H9 (cell line): ENCODE measurements at regions not wholly inside any gene's neighbourhood (a gene's known extent, or its start where the extent isn't known, plus 50 kb on each side); places are given as distances from the start of the nearest gene placed in this dataset.

ENCODE experiments used
- DNase-seq: peaks from one replicate; pipeline ENCODE4 v3.0.0-alpha.2; 2017
- H2AFZ ChIP-seq: one replicate; pipeline ENCODE4 v1.6.1; 2013; ENCODE audit warnings: mild to moderate bottlenecking, low read length, control low read depth, moderate library complexity
- H2AK5ac ChIP-seq: 2 replicates; pipeline ENCODE4 v1.6.1; 2013; ENCODE audit warnings: low read length, control low read depth, mixed read lengths; ENCODE audit not compliant: insufficient read length
- H2BK120ac ChIP-seq: one replicate; pipeline ENCODE4 v1.6.1; 2013; ENCODE audit warnings: low read depth, mild to moderate bottlenecking, low read length, control low read depth, inconsistent platforms; ENCODE audit not compliant: poor library complexity, severe bottlenecking
- H2BK12ac ChIP-seq: 2 replicates; pipeline ENCODE4 v1.6.1; 2013; ENCODE audit warnings: low read length, control low read depth, mixed read lengths, low read depth; ENCODE audit not compliant: insufficient read length
- H2BK15ac ChIP-seq: 2 replicates; pipeline ENCODE4 v1.6.1; 2013; ENCODE audit warnings: low read depth, low read length, control low read depth
- H2BK20ac ChIP-seq: one replicate; pipeline ENCODE4 v1.6.1; 2013; ENCODE audit warnings: low read depth, mild to moderate bottlenecking, low read length, control low read depth, inconsistent platforms; ENCODE audit not compliant: poor library complexity, severe bottlenecking
- H2BK5ac ChIP-seq: 2 replicates; pipeline ENCODE4 v1.6.1; 2013; ENCODE audit warnings: low read length, control low read depth, mixed read lengths; ENCODE audit not compliant: insufficient read length
- H3K14ac ChIP-seq: 2 replicates; pipeline ENCODE4 v1.6.1; 2013; ENCODE audit warnings: low read length, control low read depth; ENCODE audit not compliant: insufficient read depth
- H3K18ac ChIP-seq: 2 replicates; pipeline ENCODE4 v1.6.1; 2013; ENCODE audit warnings: low read depth, mild to moderate bottlenecking, mixed read lengths, low read length, control low read depth; ENCODE audit not compliant: insufficient read length
- H3K23ac ChIP-seq: 2 replicates; pipeline ENCODE4 v1.6.1; 2013; ENCODE audit warnings: low read length, control low read depth, mixed read lengths, low read depth; ENCODE audit not compliant: insufficient read length
- H3K23me2 ChIP-seq: 2 replicates; pipeline ENCODE4 v1.6.1; 2013; ENCODE audit warnings: low read depth, mild to moderate bottlenecking, mixed read lengths, low read length, control low read depth; ENCODE audit not compliant: insufficient read length, poor library complexity, severe bottlenecking
- H3K27ac ChIP-seq: 2 replicates; pipeline ENCODE4 v1.5.1; 2013; ENCODE audit warnings: low read length, control low read depth, mixed read lengths, low read depth; ENCODE audit not compliant: insufficient read length
- H3K27me3 ChIP-seq: 2 replicates; pipeline ENCODE4 v1.6.1; 2013; ENCODE audit warnings: low read length, control low read depth, inconsistent platforms; ENCODE audit not compliant: insufficient read depth
- H3K4ac ChIP-seq: 2 replicates; pipeline ENCODE4 v1.6.1; 2013; ENCODE audit warnings: low read depth, mild to moderate bottlenecking, control low read depth, inconsistent platforms, low read length, moderate library complexity
- H3K4me1 ChIP-seq: 2 replicates; pipeline ENCODE4 v1.6.1; 2013; ENCODE audit warnings: low read length, control low read depth, inconsistent platforms; ENCODE audit not compliant: insufficient read depth
- H3K4me2 ChIP-seq: 2 replicates; pipeline ENCODE4 v1.6.1; 2013; ENCODE audit warnings: low read length, control low read depth, mixed read lengths; ENCODE audit not compliant: insufficient read length, insufficient read depth
- H3K56ac ChIP-seq: 2 replicates; pipeline ENCODE4 v1.6.1; 2013; ENCODE audit warnings: low read depth, mild to moderate bottlenecking, mixed read lengths, low read length, control low read depth; ENCODE audit not compliant: insufficient read length
- H3K79me1 ChIP-seq: 2 replicates; pipeline ENCODE4 v1.6.1; 2013; ENCODE audit warnings: low read depth, mild to moderate bottlenecking, moderate library complexity, low read length, control low read depth, inconsistent platforms; ENCODE audit not compliant: insufficient read depth, poor library complexity, severe bottlenecking
- H3K79me2 ChIP-seq: 2 replicates; pipeline ENCODE4 v1.6.1; 2013; ENCODE audit warnings: low read length, control low read depth, inconsistent platforms; ENCODE audit not compliant: insufficient read depth
- H3K9ac ChIP-seq: 2 replicates; pipeline ENCODE4 v1.6.1; 2013; ENCODE audit warnings: low read length, control low read depth, mixed read lengths; ENCODE audit not compliant: insufficient read length; ENCODE audit errors: extremely low read depth
- H3K9me3 ChIP-seq: one replicate; pipeline ENCODE4 v1.6.1; 2013; ENCODE audit warnings: low read depth, low read length, inconsistent platforms; ENCODE audit not compliant: control insufficient read depth
- H3T11ph ChIP-seq: one replicate; pipeline ENCODE4 v1.6.1; 2013; ENCODE audit warnings: mild to moderate bottlenecking, low read length, control low read depth, inconsistent platforms
- H4K20me1 ChIP-seq: one replicate; pipeline ENCODE4 v1.6.1; 2013; ENCODE audit not compliant: control insufficient read depth, insufficient read length, insufficient read depth
- H4K5ac ChIP-seq: 2 replicates; pipeline ENCODE4 v1.6.1; 2013; ENCODE audit warnings: low read depth, mild to moderate bottlenecking, mixed read lengths, low read length, control low read depth; ENCODE audit not compliant: insufficient read length
- H4K8ac ChIP-seq: replicated peaks from 2 replicates; pipeline ENCODE4 v1.6.1; 2013; ENCODE audit warnings: low read length, control low read depth, mixed read lengths, low read depth; ENCODE audit not compliant: insufficient read length
- H4K91ac ChIP-seq: 2 replicates; pipeline ENCODE4 v1.6.1; 2013; ENCODE audit warnings: low read depth, mild to moderate bottlenecking, moderate library complexity, mixed read lengths, low read length, control low read depth; ENCODE audit not compliant: insufficient read length
- H3K27ac Mint-ChIP-seq, 3 experiments: 2 replicates in 2 of 3; 3 replicates in 1 of 3; pipeline ENCODE4 v1.8.0; 2020 to 2021; ENCODE audit warnings: mixed read lengths in 3 of 3, mild to moderate bottlenecking in 1 of 3, moderate library complexity in 1 of 3
- H3K27me3 Mint-ChIP-seq: 2 replicates; pipeline ENCODE4 v1.8.0; 2021; ENCODE audit warnings: low read depth, mild to moderate bottlenecking, moderate library complexity, mixed read lengths
- H3K36me3 Mint-ChIP-seq, 3 experiments: 2 replicates in 2 of 3; 3 replicates in 1 of 3; pipeline ENCODE4 v1.8.0; 2020 to 2021; ENCODE audit warnings: low read depth in 3 of 3, mixed read lengths in 3 of 3; ENCODE audit not compliant: insufficient read depth in 1 of 3
- H3K4me1 Mint-ChIP-seq, 2 experiments: 2 replicates each; pipeline ENCODE4 v1.8.0; 2020; ENCODE audit warnings: mixed read lengths in 2 of 2
- H3K4me3 Mint-ChIP-seq, 2 experiments: 2 replicates in 1 of 2; 3 replicates in 1 of 2; pipeline ENCODE4 v1.8.0; 2020 to 2021; ENCODE audit warnings: mild to moderate bottlenecking in 2 of 2, mixed read lengths in 2 of 2, moderate library complexity in 1 of 2
- H3K9me3 Mint-ChIP-seq, 2 experiments: 2 replicates in 1 of 2; 3 replicates in 1 of 2; pipeline ENCODE4 v1.8.0; 2020; ENCODE audit warnings: mild to moderate bottlenecking in 2 of 2, mixed read lengths in 2 of 2, moderate library complexity in 1 of 2
- TF ChIP-seq, protein P1 (sequence below): fragments of 200-600 bp; sonication (generic); conservative IDR thresholded peaks from 3 replicates; pipeline ENCODE4 v1.8.0; 2021; ENCODE audit warnings: antibody characterized with exemption, mild to moderate bottlenecking

DNA sequence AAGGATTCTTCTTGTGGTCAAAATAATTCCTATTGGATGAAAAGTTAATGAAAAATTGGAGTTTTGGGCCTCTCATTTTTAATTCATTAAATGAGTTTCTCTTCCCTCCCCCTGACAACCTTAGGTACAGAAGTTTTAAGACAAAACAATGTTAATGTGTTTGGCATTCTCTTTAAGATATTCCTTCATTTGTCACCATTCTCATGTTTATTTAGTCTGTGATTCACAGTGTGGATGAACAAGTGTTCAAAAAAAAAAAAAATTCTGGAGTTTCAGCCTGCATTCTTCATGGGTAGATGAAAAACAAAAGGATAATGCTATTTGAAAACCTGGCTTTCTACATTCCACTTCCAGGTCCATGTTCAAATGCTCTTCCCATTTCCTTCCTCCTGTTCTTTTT, 172.6 kb upstream of the LUZP2 start:
- Histone ChIP-seq H4K5ac (no peak overlapping the region), H3T11ph (no peak overlapping the region), H2BK15ac (no peak overlapping the region), H3K56ac (no peak overlapping the region), H3K27me3 (no peaks in the 10 kb centered on the region), H4K91ac (no peak overlapping the region), H3K4me2 (no peak overlapping the region), H2AK5ac (no peak overlapping the region), H2BK20ac (no peak overlapping the region), H2BK5ac (no peak overlapping the region), H3K14ac (no peak overlapping the region), H3K9me3 (no peaks in the 10 kb centered on the region), H3K79me2 (no peaks in the 10 kb centered on the region), H2AFZ (no peak overlapping the region), H3K23ac (no peak overlapping the region), H3K23me2 (no peaks in the 10 kb centered on the region), H2BK12ac (no peak overlapping the region), H3K4me1 (no peaks in the 10 kb centered on the region), H4K8ac (no peak overlapping the region), H3K4ac (no peak overlapping the region), H2BK120ac (no peak overlapping the region), H3K79me1 (no peaks in the 10 kb centered on the region), H3K9ac (no peak overlapping the region), H3K27ac (no peak overlapping the region), H4K20me1 (no peaks in the 10 kb centered on the region), H3K18ac (no peak overlapping the region)
- H3K4me3 Mint-ChIP-seq = no peak overlapping the region
- H3K9me3 Mint-ChIP-seq = no peaks in the 10 kb centered on the region
- TF ChIP-seq, protein P1, sequence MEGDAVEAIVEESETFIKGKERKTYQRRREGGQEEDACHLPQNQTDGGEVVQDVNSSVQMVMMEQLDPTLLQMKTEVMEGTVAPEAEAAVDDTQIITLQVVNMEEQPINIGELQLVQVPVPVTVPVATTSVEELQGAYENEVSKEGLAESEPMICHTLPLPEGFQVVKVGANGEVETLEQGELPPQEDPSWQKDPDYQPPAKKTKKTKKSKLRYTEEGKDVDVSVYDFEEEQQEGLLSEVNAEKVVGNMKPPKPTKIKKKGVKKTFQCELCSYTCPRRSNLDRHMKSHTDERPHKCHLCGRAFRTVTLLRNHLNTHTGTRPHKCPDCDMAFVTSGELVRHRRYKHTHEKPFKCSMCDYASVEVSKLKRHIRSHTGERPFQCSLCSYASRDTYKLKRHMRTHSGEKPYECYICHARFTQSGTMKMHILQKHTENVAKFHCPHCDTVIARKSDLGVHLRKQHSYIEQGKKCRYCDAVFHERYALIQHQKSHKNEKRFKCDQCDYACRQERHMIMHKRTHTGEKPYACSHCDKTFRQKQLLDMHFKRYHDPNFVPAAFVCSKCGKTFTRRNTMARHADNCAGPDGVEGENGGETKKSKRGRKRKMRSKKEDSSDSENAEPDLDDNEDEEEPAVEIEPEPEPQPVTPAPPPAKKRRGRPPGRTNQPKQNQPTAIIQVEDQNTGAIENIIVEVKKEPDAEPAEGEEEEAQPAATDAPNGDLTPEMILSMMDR = no peak
- DNase-seq = no peak
- H3K27me3 Mint-ChIP-seq = no peaks in the 10 kb centered on the region
- H3K4me1 Mint-ChIP-seq = peaks cover 5 to 17% of the 10 kb centered on the region in 2 experiments
- no peaks in the 10 kb centered on the region for H3K36me3 Mint-ChIP-seq
- peak overlapping the region in 1 of 3 experiments; percentile 71; a peak in 1 of 7 replicates for H3K27ac Mint-ChIP-seq
